ENCODE measurements at regions not wholly inside any gene's neighbourhood (a gene's known extent, or its start where the extent isn't known, plus 50 kb on each side); places are given as distances from the start of the nearest gene placed in this dataset.

DNA sequence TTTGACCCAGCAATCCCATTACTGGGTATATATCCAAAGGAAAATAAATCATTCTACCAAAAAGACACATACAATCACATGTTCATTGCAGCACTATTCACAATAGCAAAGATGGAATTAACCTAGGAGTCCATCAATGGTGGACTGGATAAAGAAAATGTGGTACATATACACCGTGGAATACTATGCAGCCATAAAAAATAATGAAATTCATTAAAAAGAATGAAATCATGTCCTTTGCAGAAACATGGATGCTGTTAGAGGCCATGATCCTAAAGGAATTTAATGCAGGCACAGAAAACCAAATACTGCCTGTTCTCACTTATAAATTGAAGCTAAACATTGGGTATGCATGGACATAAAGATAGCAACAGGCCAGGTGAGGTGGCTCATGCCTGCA is 61.9 kb upstream of the BMP6 start:
- no peak overlapping the region for H3K4me3 ChIP-seq (ENCODE audit: low read length in 2 of 2)
- H3K9me3 ChIP-seq (ENCODE audit: control insufficient read depth in 2 of 2, low read length in 2 of 2) = no peaks in the 10 kb centered on the region
- H3K4me1 ChIP-seq (ENCODE audit: control insufficient read depth in 2 of 2, insufficient read depth in 2 of 2, low read length in 2 of 2) = no peaks in the 10 kb centered on the region
- no peaks in the 10 kb centered on the region for H3K36me3 ChIP-seq (ENCODE audit: control insufficient read depth in 2 of 2, insufficient read depth in 2 of 2, low read length in 2 of 2)
- no peak overlapping the region for H3K27ac ChIP-seq (ENCODE audit: low read depth in 2 of 2, low read length in 2 of 2)
- H3K27me3 ChIP-seq (ENCODE audit: control insufficient read depth in 2 of 2, insufficient read depth in 2 of 2, low read length in 2 of 2) = no peaks in the 10 kb centered on the region
- no peak overlapping the region for H3K9ac ChIP-seq (ENCODE audit: low read depth in 1 of 2, low read length in 2 of 2)

GRCh38 chr6:7668936-7669335 is 57.0 kb upstream of the BMP6 start:
- Histone ChIP-seq H3K9me3 (ENCODE audit: control insufficient read depth in 2 of 2, low read length in 2 of 2) (no peaks in the 10 kb centered on the region), H3K36me3 (ENCODE audit: control insufficient read depth in 2 of 2, insufficient read depth in 2 of 2, low read length in 2 of 2) (no peaks in the 10 kb centered on the region), H3K4me3 (ENCODE audit: low read length in 2 of 2) (no peak overlapping the region), H3K27ac (ENCODE audit: low read depth in 2 of 2, low read length in 2 of 2) (no peak overlapping the region), H3K9ac (ENCODE audit: low read depth in 1 of 2, low read length in 2 of 2) (no peak overlapping the region), H3K4me1 (ENCODE audit: control insufficient read depth in 2 of 2, insufficient read depth in 2 of 2, low read length in 2 of 2) (peaks cover 5% of the 10 kb centered on the region in 2 donors), H3K27me3 (ENCODE audit: control insufficient read depth in 2 of 2, insufficient read depth in 2 of 2, low read length in 2 of 2) (peaks cover 0 to 2% of the 10 kb centered on the region in 2 donors)

DNA sequence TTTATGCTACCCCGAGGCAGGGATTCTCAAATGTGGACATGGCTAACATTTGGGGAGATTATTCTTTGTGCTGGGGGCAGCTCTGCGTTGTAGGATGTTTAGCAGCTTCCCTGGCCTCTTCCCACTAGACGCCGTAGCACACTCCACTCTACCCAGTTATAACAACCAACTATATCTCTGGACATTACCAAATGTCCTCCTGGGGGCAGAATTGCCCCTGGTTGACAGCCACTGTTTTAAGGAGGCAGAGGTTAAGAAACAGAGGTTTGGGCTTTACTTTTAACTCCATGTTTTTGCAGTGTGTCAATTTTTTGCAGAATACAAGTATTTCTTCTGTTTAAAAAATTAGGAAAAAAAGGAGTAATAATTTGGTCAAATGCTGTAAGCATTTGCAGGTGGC is 56.2 kb upstream of the BMP6 start:
- Histone ChIP-seq H3K4me1 (ENCODE audit: control insufficient read depth in 2 of 2, insufficient read depth in 2 of 2, low read length in 2 of 2) (peaks cover 5 to 9% of the 10 kb centered on the region in 2 donors), H3K9ac (ENCODE audit: low read depth in 1 of 2, low read length in 2 of 2) (no peak overlapping the region), H3K36me3 (ENCODE audit: control insufficient read depth in 2 of 2, insufficient read depth in 2 of 2, low read length in 2 of 2) (no peaks in the 10 kb centered on the region), H3K4me3 (ENCODE audit: low read length in 2 of 2) (no peak overlapping the region), H3K9me3 (ENCODE audit: control insufficient read depth in 2 of 2, low read length in 2 of 2) (no peaks in the 10 kb centered on the region), H3K27me3 (ENCODE audit: control insufficient read depth in 2 of 2, insufficient read depth in 2 of 2, low read length in 2 of 2) (peaks cover 2 to 3% of the 10 kb centered on the region in 2 donors), H3K27ac (ENCODE audit: low read depth in 2 of 2, low read length in 2 of 2) (no peak overlapping the region)

DNA sequence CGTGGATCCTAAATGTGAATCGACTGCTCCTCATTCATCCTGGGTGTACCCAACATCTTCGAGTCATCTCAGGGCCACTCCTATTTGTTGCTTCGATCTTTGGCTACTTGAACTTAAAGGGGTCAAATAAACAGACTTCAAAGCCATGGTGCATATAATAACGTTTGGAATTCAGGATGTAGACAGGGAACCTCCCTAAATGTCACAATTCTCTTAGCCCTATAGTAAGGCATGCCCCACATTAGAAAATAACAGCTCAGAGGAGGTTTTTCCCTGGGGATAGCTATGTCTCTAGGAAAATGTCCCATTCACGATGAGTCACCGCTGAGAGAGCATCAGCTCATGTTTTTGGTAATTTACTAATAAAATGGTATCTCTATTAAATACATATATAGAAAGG is 54.8 kb upstream of the BMP6 start:
- Histone ChIP-seq H3K9me3 (ENCODE audit: control insufficient read depth in 2 of 2, low read length in 2 of 2) (no peaks in the 10 kb centered on the region), H3K36me3 (ENCODE audit: control insufficient read depth in 2 of 2, insufficient read depth in 2 of 2, low read length in 2 of 2) (no peaks in the 10 kb centered on the region), H3K27ac (ENCODE audit: low read depth in 2 of 2, low read length in 2 of 2) (no peak overlapping the region), H3K4me1 (ENCODE audit: control insufficient read depth in 2 of 2, insufficient read depth in 2 of 2, low read length in 2 of 2) (peaks cover 5 to 9% of the 10 kb centered on the region in 2 donors), H3K4me3 (ENCODE audit: low read length in 2 of 2) (no peak overlapping the region), H3K9ac (ENCODE audit: low read depth in 1 of 2, low read length in 2 of 2) (no peak overlapping the region), H3K27me3 (ENCODE audit: control insufficient read depth in 2 of 2, insufficient read depth in 2 of 2, low read length in 2 of 2) (peaks cover 3 to 4% of the 10 kb centered on the region in 2 donors)

- no peak overlapping the region for H3K27ac ChIP-seq (ENCODE audit: low read depth in 2 of 2, low read length in 2 of 2)
- peaks cover 3 to 4% of the 10 kb centered on the region in 2 donors for H3K27me3 ChIP-seq (ENCODE audit: control insufficient read depth in 2 of 2, insufficient read depth in 2 of 2, low read length in 2 of 2)
- peaks cover 5 to 9% of the 10 kb centered on the region in 2 donors for H3K4me1 ChIP-seq (ENCODE audit: control insufficient read depth in 2 of 2, insufficient read depth in 2 of 2, low read length in 2 of 2)
- no peaks in the 10 kb centered on the region for H3K36me3 ChIP-seq (ENCODE audit: control insufficient read depth in 2 of 2, insufficient read depth in 2 of 2, low read length in 2 of 2)
- H3K9me3 ChIP-seq (ENCODE audit: control insufficient read depth in 2 of 2, low read length in 2 of 2) = no peaks in the 10 kb centered on the region
- no peak overlapping the region for H3K9ac ChIP-seq (ENCODE audit: low read depth in 1 of 2, low read length in 2 of 2)
- no peak overlapping the region for H3K4me3 ChIP-seq (ENCODE audit: low read length in 2 of 2)
Measured at GRCh38 chr6:7671581-7671980, 54.3 kb upstream of the BMP6 start.

DNA sequence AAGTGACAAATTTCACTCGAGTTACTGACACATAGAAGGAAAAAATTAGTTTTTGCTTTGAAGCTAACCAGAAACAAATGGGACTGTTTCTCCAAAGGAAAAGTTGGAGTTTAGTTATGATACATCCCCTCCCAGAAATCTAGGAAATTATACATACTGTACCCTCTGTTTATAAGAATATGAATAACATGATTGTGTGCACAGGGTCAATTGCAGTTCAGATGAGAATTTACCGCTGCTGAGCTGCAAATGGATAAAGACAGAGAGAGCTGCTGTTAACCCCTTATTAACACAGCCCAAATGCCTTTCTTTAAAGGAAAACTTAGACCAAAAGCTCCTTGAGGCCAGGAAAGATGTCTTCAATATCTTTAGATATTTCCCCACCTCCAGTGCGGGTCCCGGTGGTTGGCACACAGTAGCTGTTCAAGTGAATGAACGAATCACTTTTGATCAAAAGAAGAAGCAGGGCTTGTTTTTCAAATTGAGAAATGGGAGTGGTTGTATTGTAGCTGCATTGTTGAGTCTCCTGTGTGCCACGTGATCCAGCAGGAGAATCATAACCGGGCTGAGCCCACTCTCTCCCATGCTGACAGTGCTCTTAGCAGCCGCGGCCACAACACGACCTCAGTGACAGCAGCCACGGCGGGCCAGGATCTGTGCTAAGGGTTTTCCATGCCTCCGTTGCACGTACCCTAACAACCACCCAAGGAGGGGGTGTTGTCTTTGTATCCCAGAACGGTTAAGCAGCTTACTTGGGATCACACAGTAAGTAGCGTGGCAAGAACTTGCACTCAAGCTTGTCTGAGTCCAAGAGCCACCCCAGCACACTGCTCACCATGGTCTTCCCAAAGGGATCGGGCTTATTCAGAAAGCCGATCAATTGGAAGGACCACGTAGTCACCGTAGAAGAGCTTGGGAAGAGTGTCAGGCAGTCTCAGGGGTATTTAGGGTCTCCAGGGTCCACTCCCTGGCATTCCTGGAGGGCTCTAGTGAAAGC is 53.5 kb upstream of the BMP6 start:
- Histone ChIP-seq H3K27me3 (ENCODE audit: control insufficient read depth in 2 of 2, insufficient read depth in 2 of 2, low read length in 2 of 2) (peaks cover 3 to 4% of the 10 kb centered on the region in 2 donors), H3K27ac (ENCODE audit: low read depth in 2 of 2, low read length in 2 of 2) (no peak overlapping the region), H3K4me3 (ENCODE audit: low read length in 2 of 2) (peak overlapping the region; percentile 27 to 38), H3K9me3 (ENCODE audit: control insufficient read depth in 2 of 2, low read length in 2 of 2) (no peaks in the 10 kb centered on the region), H3K36me3 (ENCODE audit: control insufficient read depth in 2 of 2, insufficient read depth in 2 of 2, low read length in 2 of 2) (no peaks in the 10 kb centered on the region), H3K9ac (ENCODE audit: low read depth in 1 of 2, low read length in 2 of 2) (no peak overlapping the region), H3K4me1 (ENCODE audit: control insufficient read depth in 2 of 2, insufficient read depth in 2 of 2, low read length in 2 of 2) (peaks cover 5 to 9% of the 10 kb centered on the region in 2 donors)

DNA sequence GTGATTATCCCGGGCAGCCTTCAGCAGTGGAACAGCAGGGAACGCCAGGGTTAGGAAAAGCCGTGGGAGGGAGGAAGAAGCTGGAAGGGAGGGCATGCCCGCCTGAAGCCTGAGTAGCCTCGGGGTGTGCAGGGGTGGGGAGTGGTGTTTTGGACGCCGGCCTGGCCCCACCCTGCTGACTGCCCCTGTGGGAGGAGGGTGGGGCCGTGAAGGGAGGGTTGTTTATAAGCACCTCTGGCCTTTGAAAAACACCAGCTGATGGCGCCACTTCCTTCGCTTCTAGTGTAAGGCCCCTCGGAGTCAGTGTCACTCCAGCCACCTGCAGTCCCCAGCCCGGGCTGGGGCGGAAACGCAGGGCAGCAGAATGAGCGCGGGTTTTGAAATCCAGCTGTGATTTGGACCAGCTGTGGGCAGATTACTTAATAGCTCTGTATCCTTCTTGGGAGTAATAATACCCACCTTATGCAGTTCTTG is 52.8 kb upstream of the BMP6 start:
- Histone ChIP-seq H3K9ac (ENCODE audit: low read depth in 1 of 2, low read length in 2 of 2) (no peak overlapping the region), H3K27ac (ENCODE audit: low read depth in 2 of 2, low read length in 2 of 2) (no peak overlapping the region), H3K4me1 (ENCODE audit: control insufficient read depth in 2 of 2, insufficient read depth in 2 of 2, low read length in 2 of 2) (peaks cover 5 to 9% of the 10 kb centered on the region in 2 donors), H3K9me3 (ENCODE audit: control insufficient read depth in 2 of 2, low read length in 2 of 2) (no peaks in the 10 kb centered on the region), H3K36me3 (ENCODE audit: control insufficient read depth in 2 of 2, insufficient read depth in 2 of 2, low read length in 2 of 2) (no peaks in the 10 kb centered on the region), H3K27me3 (ENCODE audit: control insufficient read depth in 2 of 2, insufficient read depth in 2 of 2, low read length in 2 of 2) (peaks cover 3 to 4% of the 10 kb centered on the region in 2 donors), H3K4me3 (ENCODE audit: low read length in 2 of 2) (peak overlapping the region; percentile 27 to 38)

GRCh38 chr6:7674291-7674690 is 51.6 kb upstream of the BMP6 start:
- Histone ChIP-seq H3K27ac (ENCODE audit: low read depth in 2 of 2, low read length in 2 of 2) (no peak overlapping the region), H3K27me3 (ENCODE audit: control insufficient read depth in 2 of 2, insufficient read depth in 2 of 2, low read length in 2 of 2) (peaks cover 3 to 4% of the 10 kb centered on the region in 2 donors), H3K36me3 (ENCODE audit: control insufficient read depth in 2 of 2, insufficient read depth in 2 of 2, low read length in 2 of 2) (no peaks in the 10 kb centered on the region)

DNA sequence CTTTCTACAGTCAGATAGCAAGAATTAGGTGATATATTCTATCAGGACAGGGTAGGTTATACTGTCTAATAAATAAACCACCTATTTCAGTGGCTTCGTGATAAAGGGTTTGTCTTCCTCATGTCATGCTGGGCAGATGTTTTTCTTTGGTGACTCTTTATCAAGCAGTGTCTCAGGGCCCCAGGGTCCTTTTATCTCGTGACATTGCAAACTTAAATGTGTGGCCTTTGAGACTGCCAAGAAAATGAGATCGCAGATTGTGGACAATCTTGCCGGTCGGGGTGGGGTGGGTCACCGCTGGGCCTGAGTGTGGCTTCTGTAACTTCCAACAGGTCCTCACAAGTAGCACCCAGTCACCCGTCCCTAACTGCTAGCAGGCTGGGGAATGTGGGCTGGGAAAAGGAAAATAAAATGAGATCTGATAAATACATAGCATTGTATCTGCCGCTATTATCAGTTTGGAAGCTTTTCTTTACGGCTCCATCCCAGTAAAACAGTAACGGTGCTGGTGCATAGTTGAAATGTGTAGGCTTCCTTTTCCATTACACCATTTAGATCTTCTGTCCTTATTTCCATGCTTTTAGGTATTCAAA is 50.5 kb upstream of the BMP6 start:
- no peak overlapping the region for H3K4me3 ChIP-seq (ENCODE audit: low read length in 2 of 2)
- peaks cover 5 to 9% of the 10 kb centered on the region in 2 donors for H3K4me1 ChIP-seq (ENCODE audit: control insufficient read depth in 2 of 2, insufficient read depth in 2 of 2, low read length in 2 of 2)
- H3K9ac ChIP-seq (ENCODE audit: low read depth in 1 of 2, low read length in 2 of 2) = no peak overlapping the region
- no peak overlapping the region for H3K27ac ChIP-seq (ENCODE audit: low read depth in 2 of 2, low read length in 2 of 2)
- H3K9me3 ChIP-seq (ENCODE audit: control insufficient read depth in 2 of 2, low read length in 2 of 2) = no peaks in the 10 kb centered on the region
- peaks cover 2 to 3% of the 10 kb centered on the region in 2 donors for H3K27me3 ChIP-seq (ENCODE audit: control insufficient read depth in 2 of 2, insufficient read depth in 2 of 2, low read length in 2 of 2)
- H3K36me3 ChIP-seq (ENCODE audit: control insufficient read depth in 2 of 2, insufficient read depth in 2 of 2, low read length in 2 of 2) = no peaks in the 10 kb centered on the region

More at GRCh38 chr6:7674291-7674690, 51.6 kb upstream of the BMP6 start:
- no peak overlapping the region for H3K9ac ChIP-seq (ENCODE audit: low read depth in 1 of 2, low read length in 2 of 2)
- H3K4me1 ChIP-seq (ENCODE audit: control insufficient read depth in 2 of 2, insufficient read depth in 2 of 2, low read length in 2 of 2) = peaks cover 5 to 9% of the 10 kb centered on the region in 2 donors
- H3K4me3 ChIP-seq (ENCODE audit: low read length in 2 of 2) = no peak overlapping the region
- H3K9me3 ChIP-seq (ENCODE audit: control insufficient read depth in 2 of 2, low read length in 2 of 2) = no peaks in the 10 kb centered on the region
